Activated CD4-positive, alpha-beta T cell treated with anti-CD3 and anti-CD28 coated beads for 24 hours (primary cell): ENCODE measurements at regions not wholly inside any gene's neighbourhood (a gene's known extent, or its start where the extent isn't known, plus 50 kb on each side); places are given as distances from the start of the nearest gene placed in this dataset.

Experiments
- DNase-seq, 2 donors: peaks; one replicate each; pipeline ENCODE4 v3.0.0-alpha.2; 2020; ENCODE audit warnings: low read depth in 2 of 2

GRCh38 chr6:44531442-44532015, 144.0 kb downstream of the CDC5L start:
- no peak for DNase-seq

- DNase-seq: no peak
Observed at GRCh38 chr6:44533421-44533820, 145.9 kb downstream of the CDC5L start.

- DNase-seq: no peak
Observed at GRCh38 chr6:44534291-44534690, 146.8 kb downstream of the CDC5L start.

- DNase-seq: no peak
Observed at GRCh38 chr6:44535446-44535845, 147.9 kb downstream of the CDC5L start.

- no peak for DNase-seq
Observed at GRCh38 chr6:44535967-44536366, 148.5 kb downstream of the CDC5L start.

- DNase-seq: no peak
Observed at GRCh38 chr6:44537306-44538049, 150.0 kb downstream of the CDC5L start.

GRCh38 chr6:44538131-44538806, 150.8 kb downstream of the CDC5L start:
- DNase-seq: no peak

- DNase-seq: no peak
Observed at GRCh38 chr6:44538807-44539201, 151.3 kb downstream of the CDC5L start.

- DNase-seq: no peak
Observed at GRCh38 chr6:44539701-44540355, 152.3 kb downstream of the CDC5L start.

- DNase-seq: no peak
Observed at GRCh38 chr6:44540881-44541280, 153.4 kb downstream of the CDC5L start.

- DNase-seq: no peak
Observed at GRCh38 chr6:44542401-44543116, 155.1 kb downstream of the CDC5L start.

GRCh38 chr6:44543664-44544063, 156.2 kb downstream of the CDC5L start:
- DNase-seq: no peak

- DNase-seq: no peak
Observed at GRCh38 chr6:44545224-44545623, 157.7 kb downstream of the CDC5L start.

GRCh38 chr6:44548319-44548718, 160.8 kb downstream of the CDC5L start:
- no peak for DNase-seq

GRCh38 chr6:44549516-44549915, 162.0 kb downstream of the CDC5L start:
- no peak for DNase-seq

- DNase-seq: no peak
Observed at GRCh38 chr6:44554194-44554593, 166.7 kb downstream of the CDC5L start.

- DNase-seq: no peak
Observed at GRCh38 chr6:44554861-44555260, 167.4 kb downstream of the CDC5L start.

- DNase-seq: no peak
Observed at GRCh38 chr6:44556046-44556445, 168.5 kb downstream of the CDC5L start.

- DNase-seq: no peak
Observed at GRCh38 chr6:44558024-44558831, 170.7 kb downstream of the CDC5L start.

- DNase-seq: no peak
Observed at GRCh38 chr6:44558832-44559251, 171.3 kb downstream of the CDC5L start.
